MV-4-11 (cell line): ENCODE measurements at regions not wholly inside any gene's neighbourhood (a gene's known extent, or its start where the extent isn't known, plus 50 kb on each side); places are given as distances from the start of the nearest gene placed in this dataset.

Source experiments
- DNase-seq: peaks from one replicate; lab custom pipeline; 2025; lab: John Stamatoyannopoulos, UW

DNA sequence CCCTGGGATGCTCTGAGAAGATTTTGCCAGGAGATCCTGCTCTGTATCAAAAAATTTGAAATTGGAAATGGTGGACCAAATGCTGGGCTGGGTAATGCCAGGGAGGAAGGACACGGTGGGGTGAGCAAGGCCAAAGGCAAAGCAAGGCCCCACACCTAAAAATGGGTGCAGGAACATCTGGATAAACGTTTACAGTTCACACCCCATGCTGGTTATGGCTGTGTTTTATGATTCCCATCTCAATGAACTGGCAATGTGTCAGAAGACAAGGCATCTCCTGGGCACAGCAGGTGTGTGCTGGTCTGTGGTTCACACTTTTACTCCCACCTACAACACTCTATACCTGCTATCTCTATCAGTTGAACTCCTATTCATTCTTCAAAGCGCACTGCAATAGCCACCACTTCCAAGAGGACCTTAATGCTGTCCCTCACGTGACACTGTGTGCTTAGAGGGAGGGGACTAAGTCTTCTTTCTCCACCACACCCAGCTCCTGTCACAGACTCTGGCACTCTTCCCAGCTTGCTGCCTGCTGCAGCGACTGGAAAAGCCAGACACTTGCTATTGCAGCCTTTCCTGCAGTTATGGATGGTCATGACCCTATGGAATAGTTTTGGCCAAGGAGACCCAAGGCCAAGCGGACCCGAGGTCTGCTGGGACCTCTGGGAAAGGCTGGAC is 277.5 kb downstream of the CTTN start:
- DNase-seq, result no peak

DNA sequence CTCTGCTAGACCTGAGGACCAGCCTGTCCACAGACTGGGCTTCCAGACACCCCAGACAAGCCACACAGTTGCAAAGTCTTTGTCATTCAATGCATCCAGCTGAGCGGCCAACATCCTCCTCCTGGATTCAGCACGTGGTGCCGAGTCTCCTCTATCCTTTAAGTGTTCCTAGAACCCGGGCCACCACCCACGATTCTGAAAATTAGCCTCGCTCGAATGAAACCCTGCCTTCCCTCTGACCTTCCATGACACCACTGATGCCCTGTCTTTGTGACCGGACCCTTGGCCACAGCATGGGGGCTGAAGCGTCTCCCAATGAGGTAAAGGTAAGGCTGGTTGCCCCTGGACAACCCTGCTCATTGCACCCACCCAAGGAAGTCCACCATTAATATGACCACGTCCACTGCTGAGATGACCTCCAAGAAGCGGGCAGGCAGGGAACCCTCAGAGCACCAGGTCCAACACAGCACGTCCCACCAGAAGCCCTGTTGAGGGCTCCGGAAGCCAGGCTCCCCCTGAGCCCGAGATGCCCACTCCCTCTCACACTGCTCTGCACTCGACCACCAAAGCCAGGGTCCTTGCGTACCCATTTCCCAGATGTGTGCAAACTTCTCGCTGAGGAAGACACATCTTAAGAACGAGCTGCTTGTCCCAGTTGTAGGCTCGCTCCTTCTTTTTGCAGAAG is 279.0 kb downstream of the CTTN start:
- no peak for DNase-seq

DNA sequence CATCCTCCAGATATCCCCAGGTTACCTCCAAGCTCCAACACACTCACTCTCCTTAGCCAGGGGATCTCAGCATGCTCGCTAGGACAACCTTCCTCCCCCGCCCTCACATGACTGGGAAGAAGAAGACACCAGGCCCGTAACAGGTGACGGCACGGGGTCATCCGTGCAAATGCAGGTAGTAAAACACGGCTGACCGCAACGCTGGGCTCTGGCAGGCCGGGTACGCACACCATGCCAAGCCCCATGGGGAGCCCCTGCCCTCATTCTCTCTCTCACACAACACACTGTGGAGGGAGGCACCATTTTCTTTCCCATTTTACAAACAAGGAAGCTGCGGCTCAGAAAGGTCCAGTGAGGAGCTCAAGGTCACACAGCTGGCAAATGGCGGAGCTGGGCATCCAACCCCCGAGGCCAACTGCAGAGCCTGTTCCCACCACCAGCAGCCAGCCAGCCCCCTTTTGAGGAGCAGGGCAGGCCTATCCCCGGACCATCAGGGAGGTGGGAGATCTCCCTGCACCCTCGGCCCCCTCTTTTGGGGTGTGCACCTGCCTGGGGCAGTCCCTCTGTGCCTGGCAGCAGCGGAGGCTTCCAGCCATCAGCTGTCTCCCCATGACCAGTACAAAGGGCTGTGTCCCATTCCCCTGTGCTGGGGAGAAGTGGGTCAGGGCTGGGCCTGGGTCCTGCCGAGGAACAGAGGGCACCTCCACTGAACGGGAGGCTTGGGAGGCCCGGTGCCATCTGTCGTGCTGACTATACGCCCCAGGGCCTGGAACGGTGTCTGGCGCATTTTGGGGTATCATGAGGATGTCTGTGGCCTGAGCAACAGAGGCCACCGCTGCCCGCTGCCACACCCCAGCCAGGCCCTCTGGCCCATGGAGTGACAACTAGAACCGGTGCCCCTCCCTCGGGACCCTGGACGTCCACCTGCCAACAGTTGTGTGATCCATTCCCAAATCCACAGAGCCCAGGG is 280.9 kb downstream of the CTTN start:
- DNase-seq, result no peak

DNA sequence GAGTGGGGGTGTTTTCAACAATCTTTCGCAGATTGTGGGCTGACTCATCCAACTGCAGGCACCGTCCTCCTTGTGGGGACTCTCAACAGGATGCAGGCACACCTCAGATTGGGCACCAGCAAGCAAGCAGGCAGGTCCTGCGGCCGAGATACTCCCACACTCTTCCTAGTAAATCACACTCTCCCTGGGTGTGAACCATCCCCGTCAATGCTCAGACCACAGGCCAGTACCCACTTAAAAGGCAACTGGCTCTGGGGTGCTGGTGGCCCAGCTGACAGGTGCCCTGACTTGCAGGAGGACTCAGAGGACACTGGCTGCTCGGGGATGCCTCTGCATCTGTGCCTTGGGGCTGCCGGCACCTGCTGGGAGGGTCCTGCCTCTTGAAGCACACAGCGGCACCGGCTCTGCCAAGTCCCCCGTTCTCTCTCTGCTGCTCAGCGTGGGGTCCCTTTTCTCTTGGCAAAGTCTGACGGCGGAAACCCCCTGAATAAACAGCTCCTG is 282.5 kb downstream of the CTTN start:
- DNase-seq, result no peak

DNA sequence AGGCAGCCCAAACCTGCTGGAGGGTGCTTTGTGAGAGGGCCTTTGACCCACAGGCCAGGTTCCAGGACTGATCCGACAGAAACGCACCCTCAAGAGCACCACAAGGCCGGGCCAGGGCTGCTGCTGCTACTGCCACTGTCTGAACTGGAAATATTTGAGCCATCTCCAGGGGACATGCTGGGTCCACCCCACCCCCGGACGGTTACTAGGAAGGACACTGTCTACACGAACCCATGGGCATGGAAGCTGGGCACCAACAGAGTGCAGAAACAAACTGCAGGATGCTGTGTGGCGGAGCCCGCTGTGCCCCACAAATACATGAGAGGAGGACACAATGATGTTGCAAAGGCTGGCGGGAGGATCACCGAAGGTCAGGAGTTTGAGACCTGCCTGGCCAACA is 283.7 kb downstream of the CTTN start:
- no peak for DNase-seq

DNA sequence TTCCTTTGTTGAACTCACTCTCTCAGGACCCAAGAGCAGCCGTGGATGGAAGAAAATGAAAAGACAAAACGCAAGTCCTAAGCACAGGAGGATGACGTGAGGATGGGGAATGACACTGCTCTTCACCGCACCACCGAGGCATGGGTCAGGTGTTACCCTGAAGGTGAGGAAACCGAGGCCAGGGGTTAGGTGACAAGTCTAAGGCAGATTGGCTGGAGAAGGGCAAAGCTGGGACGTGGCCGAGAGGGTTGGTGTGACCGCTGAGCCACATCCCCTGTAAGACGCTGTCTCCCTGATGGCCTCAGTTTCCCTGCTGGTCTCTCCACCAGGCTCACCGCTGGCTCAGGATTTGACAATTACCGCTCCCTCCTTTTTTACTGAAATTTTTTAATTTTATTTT is 284.4 kb downstream of the CTTN start:
- no peak for DNase-seq

DNA sequence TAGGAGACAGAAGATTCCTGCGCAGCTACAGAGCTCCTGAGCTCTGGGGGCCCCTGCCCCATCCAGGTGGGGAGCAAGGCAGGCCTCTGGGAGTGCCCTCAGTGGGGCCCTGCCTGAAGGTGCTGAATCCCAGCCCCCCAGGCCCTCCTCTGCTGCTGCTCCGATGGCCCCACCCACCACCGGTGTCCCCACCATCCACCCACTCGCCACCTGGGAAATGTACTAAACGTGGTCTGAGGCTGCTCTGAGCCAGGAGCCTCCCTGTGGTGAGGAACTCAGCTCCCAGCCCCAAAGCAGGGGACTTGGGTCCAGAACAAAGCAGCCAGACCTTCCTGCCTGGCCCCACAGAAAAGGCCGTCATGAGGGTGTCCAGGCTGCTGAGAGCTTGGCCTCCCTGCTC is 289.4 kb downstream of the CTTN start:
- DNase-seq, result no peak

DNA sequence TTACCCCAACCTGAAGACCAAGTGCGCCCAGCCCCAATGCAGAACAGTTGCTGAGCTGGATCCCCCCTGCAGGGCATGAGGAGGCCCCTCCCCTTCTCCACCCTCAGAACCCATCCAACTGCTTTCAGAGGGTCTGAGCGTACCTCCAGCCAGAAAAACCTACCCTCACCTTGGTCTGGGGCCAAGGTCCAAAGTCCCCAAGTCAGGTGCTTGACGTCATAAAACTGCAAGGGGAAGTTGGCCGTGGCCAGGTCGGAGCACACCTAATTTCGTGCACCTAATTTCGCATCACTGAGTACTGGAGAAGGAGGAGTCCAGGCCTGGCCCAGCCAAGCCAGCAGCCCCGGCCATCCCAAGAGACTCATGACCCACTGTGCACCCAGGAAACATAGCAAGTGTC is 289.8 kb downstream of the CTTN start:
- DNase-seq, result no peak

DNA sequence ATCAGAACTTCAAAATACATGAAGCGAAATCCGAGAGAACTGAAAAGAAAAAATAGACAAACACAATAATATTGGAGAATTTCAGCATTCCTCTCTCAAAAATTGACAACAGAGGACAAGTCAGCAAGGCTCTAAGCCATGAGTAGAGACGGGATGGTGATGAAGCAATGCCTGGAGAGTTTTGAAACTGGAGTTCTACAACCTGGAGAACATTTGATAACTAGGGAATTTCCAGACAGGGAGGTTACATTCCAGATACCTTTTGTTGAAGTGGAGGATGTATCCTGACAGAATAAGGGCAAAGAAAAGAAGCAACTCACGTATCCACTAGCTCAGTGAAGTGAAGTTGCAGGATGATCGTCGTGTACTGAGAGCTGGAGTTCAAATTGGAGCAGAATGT is 291.4 kb downstream of the CTTN start:
- DNase-seq, result no peak

DNA sequence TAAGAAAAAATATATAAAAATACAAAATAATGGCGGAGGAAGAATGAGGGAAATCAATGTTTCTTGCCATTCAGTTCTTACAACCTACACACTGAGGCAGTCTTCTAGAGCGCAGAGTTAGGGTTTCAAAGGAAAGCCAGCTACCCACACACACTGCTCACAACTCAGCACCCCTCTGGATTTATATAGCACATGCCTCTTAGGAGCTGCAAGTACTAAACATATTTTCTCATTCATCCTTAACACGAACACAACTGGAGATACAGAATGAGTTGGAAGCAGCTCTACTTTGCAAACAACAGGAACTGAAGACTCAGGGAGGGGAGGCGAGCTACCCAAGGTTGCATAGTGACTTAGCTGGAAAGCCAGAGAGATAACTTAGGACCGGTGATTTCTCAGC is 293.8 kb downstream of the CTTN start:
- no peak for DNase-seq

DNA sequence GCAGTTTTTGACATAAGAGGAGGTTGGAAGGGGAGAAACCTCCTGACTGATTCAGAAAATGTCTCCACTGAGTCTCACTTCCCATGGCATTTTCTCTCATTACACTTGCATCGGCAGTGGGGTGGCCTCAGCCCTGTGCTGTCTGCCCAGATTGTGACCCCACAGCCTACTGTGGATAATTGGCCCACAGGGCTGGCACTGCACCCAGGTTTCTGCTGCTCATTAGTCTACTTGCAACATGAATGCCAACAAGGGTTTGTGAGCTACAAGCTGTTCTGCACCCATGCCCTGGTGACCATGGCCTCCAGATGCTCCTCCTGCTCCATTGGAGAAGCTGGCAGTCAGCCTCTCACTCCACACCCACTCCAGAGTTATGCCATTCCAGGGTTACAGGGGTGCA is 296.0 kb downstream of the CTTN start:
- no peak for DNase-seq

DNA sequence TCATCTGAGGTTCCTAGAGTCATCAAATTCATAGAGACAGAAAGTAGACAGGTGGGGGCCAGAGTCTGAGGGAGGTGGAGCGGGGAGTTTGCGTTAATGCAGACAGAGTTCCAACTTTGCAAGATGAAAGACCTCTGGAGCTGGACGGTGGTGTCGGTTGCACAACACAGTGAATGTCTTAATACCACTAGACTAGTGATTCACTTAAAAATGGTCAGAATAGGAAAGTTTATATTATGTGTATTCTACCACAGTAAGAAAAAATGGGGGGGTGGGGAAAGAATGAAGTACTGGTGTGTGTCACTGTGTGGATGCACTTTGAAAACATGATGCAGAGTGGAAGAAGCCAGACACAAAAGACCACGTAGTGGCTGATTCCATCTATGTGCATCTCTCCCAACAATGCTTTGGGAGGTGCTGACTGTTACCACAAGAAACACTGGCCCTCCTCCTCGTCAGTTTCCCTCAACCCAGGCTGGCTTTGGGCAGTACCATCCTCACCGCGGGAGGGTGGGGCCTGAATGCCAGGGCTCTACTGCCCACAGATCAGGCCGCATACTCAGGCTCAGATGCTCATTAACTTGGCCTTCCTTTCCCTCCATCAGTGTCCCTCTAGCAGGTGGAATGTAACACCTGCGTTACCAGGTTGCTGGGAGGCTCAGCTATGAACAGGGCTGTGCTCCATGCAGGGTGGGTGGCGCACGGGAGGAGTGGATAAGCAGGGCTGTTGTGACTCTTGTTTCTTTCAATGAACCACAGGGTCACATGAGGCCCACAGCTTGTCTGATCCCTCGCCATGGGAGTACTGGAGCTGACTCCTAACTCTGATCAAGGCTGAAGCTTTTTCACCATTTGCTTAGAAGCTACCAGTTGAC is 297.0 kb downstream of the CTTN start:
- peak; percentile 67 for DNase-seq

DNA sequence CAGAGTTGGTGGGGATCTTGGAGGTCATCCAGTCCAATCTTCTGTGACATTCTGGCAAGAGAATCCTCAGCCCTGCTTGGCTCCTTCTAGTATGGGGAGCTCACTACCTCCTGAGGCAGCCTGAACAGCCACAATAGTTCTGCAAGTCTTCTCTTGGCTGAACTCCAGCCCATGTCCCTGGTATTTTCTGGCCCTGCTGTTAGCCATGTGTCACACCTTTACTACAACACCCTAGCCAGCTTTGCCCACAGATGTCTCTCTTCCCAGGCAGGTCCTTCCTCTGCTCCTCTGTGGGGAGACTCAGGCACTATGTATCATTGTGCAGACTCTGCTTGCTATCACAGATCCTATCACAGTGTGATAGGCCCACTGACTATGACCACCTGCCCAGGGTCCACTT is 297.7 kb downstream of the CTTN start:
- no peak for DNase-seq

DNA sequence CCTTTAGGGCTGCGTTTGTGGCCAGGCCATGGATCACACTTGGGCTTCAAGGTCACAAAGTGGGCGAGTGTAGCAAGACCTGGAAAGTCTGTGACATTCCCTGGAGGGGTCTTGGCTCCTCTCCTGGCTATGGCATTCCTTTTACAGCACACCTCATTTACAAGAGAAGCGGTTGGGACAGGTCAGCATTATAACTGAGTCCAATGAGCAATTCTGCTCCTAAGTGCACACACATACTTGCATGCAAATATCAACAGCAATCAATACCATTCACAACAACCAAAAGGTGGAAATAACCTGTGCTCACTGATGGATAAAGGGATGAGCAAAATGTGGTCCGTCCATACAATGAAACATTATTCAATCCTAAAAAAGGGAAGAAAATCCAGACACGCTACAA is 298.2 kb downstream of the CTTN start:
- DNase-seq, result no peak

DNA sequence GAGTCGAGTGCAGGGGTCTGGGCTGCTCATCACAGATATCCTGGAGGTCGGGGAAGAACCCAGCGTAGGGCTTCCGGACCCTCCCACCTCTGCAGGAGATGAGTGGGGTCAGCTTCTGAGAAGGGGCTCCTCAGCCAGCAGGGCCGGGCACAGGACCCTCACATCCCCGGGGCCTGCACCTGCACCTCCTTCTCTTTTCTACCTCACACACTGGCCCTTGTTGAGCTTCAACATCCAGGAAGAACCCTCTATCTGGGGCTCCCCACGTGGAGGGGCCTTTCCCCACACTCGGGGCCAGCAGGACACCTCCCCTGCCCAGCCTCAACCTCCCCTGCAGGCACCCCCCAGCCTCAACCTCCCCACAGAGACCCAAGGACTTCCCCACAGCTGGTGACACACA is 299.4 kb downstream of the CTTN start:
- DNase-seq, result no peak

DNA sequence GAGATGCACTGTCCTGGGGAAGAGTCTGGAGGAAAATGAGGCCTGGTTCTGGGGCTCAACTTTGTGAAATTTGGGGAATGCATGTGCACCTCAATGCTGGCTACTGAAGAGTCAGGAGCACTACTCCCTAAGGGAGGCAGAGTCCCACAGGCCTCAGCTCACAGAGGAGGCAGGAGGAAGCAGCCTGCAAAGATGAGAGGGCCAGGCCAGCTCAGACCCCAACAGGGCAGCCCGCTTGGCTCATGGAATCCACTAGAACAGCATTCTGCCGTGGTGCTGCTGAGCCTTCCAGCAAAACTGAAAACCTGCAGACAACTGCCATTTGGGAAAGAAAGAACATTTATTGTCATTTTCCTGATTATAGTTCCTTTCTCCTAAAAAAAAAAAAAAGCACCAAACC is 300.5 kb downstream of the CTTN start:
- no peak for DNase-seq

DNA sequence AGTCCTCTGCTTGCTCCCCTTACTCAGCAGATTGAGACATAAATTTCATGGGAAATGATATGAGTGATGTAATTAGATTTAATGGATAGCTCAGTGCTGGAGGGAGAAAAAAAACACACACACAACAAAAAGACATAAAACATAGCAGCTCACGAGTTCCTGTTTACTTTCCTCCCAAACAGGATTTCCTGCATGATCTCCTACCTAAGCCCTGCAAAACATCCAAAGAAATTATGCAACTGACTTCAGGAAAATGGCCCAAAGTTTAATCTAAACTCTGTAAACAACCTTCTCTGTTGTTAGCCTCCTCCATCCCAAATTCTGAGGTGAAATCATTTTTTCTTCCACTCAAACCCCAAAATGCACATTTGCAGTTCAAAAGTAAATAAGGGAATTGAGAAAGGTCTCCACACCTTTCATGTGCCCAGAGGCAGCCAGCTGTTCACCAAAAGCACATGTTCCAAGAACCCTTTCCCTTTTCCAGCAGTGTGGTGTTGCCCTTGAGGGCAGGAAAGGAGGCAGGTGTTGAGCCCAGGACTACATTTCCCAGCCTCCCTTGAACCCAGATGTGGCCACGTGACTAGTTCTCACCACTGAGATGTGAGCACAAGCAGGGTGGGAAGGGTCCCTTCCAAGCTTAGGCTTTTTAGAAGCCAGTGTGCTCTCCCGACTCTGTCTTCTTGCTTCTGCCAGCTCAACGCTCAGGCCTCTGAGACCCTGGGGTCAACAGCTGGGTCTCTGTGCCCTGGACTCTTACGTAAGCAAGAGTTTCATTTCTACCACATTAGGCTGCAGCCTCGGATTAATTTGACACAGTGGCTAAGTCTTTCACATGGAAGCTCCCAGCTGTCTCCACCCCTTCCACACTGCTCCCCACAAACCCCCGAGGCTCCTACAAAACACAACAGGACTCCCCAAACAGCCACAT is 301.2 kb downstream of the CTTN start:
- peak; percentile 46 for DNase-seq

DNA sequence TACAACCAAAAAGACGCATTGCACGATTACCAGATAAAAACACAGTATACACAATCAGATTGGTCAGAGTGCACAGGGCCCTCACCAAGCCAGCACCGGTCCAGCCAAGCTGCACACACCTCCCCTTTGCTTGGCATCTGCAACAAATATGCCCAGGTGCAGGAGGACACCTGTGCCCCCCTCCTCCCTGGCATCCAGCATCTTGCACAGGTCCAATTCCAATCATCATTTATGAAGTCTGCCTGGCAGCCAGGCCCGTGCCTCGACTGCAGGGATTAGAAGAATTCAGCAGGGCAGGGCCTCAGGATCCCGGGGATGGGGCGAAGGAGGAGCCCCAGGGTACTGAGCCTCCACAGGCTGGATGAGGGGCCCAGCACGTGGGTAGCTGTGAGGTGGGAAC is 302.1 kb downstream of the CTTN start:
- no peak for DNase-seq

DNA sequence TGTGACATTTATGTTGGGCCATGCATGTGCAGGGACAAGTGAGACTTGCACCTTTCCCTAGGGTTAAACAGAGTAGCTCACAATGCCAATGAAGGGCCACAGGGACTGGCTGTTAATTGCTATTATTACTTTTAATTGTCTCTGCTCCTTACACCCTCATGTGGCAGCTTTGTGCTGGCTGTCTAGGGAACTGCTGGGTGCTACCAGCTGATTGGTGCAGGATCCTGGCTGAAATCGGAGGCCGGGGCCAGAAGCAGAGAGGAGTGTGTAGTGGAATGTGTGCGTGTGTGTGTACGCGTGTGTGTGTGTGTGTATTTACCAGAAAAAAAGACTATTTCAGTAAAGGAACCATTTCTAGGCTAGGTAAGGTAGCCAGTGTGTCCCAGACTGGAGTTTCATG is 302.5 kb downstream of the CTTN start:
- no peak for DNase-seq

DNA sequence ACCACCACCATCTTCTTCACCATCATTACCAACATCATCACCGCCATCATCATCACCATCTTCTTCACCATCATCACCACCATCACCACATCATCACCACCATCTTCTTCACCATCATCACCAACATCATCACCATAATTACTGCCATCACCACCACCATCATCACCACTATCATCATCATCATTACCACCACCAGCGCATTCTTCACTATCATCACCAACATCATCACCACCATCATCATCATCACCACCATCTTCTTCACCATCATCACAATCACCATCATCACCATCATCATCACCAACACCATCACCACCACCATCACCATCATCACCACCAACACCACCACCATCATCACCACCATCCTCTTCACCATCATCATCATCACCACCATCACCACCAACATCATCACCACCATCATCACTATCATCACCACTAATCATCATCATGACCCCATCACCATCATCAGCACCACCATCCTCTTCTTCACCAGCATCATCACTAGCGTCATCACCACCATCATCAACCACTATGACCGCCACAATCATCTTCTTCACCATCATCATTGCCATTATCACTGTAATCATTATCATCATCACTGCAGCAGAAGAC is 303.8 kb downstream of the CTTN start:
- no peak for DNase-seq
